ENCODE measurements at regions not wholly inside any gene's neighbourhood (a gene's known extent, or its start where the extent isn't known, plus 50 kb on each side); places are given as distances from the start of the nearest gene placed in this dataset.

DNA sequence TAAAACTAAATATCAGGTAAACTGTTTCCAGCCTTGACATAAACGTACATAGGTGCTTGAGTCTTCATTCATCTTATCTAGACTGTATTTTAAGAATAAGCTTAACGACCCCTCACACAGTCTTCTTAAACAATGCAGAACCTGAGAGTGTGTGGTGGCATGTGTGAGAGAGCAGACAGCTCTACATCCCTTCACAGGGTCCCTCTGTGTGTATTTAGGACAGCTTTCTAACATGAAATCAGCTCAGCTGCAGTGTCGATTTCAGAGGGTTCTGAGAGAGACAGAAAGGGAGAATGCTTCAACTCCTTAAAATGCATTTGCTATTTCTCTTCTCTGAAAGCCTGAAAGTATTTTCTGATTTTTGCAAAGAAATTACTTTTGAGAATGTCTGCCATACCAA lies 185.2 kb downstream of the GRB14 start:
- Mint-ChIP-seq H3K36me3 (ENCODE audit: low read depth) (no peaks in the 10 kb centered on the region), H3K4me3 (no peak overlapping the region), H3K27ac (no peak overlapping the region), H3K4me1 (peaks cover 14% of the 10 kb centered on the region), H3K9me3 (no peaks in the 10 kb centered on the region), H3K27me3 (ENCODE audit: insufficient read depth) (no peaks in the 10 kb centered on the region)
- Histone ChIP-seq H3K27me3 (ENCODE audit: control insufficient read depth, insufficient read depth, low read length, poor library complexity, severe bottlenecking) (no peaks in the 10 kb centered on the region), H3K27ac (ENCODE audit: low read depth, low read length) (no peak overlapping the region), H3K4me1 (ENCODE audit: control insufficient read depth, insufficient read depth, low read length) (peaks cover 3% of the 10 kb centered on the region), H3K9ac (ENCODE audit: extremely low read depth, low read length, poor library complexity, severe bottlenecking) (no peak overlapping the region), H3K4me3 (ENCODE audit: low read length) (no peak overlapping the region), H3K9me3 (ENCODE audit: control insufficient read depth, low read length) (no peaks in the 10 kb centered on the region), H3K36me3 (ENCODE audit: control insufficient read depth, insufficient read depth, low read length) (no peaks in the 10 kb centered on the region)
- no peak for TF ChIP-seq CTCF (conservative IDR thresholded peaks at IDR 0.05)
- 93 to 100% methylated on average over 1 to 3 of the region's 3 CpGs for WGBS, 2 experiments (ENCODE audit: insufficient coverage in 1 of 2, insufficient read length in 1 of 2)
- DNase-seq = peak; percentile 41

DNA sequence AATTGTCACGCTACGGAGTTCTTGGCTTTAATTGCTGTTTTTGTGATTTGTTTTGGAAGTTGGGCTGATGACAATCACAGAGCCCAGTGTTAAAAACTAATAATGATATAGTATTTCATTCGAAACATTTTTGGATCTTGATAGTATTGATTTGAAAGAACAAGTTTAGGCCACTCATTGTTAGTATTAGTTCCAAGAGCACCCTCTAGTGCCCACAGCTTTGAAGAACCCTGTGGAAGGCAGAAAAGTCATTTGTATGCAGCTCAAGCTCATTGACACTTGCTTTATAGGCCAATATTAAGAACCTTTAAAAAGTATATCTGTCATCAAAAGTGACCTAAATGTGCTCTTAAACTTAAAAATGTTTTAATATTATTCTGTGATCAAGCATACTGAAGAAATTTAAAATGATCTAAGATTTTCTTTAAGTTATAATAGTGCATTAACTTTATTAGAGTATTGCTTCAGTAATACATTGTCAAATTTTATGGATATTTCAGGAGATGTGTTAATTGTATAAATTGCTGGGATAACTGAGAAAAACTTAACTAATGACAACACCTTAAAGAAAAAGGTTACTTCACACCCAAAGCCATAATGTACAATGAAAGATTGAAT lies 191.0 kb downstream of the GRB14 start:
- Mint-ChIP-seq H3K9me3 (no peaks in the 10 kb centered on the region), H3K4me3 (no peak overlapping the region), H3K27ac (no peak overlapping the region), H3K36me3 (ENCODE audit: low read depth) (no peaks in the 10 kb centered on the region), H3K27me3 (ENCODE audit: insufficient read depth) (no peaks in the 10 kb centered on the region), H3K4me1 (no peaks in the 10 kb centered on the region)
- peak; percentile 78 for DNase-seq
- H3K9ac ChIP-seq (ENCODE audit: extremely low read depth, low read length, poor library complexity, severe bottlenecking) = no peak overlapping the region
- H3K27ac ChIP-seq (ENCODE audit: low read depth, low read length) = no peak overlapping the region
- peak; percentile 84 for TF ChIP-seq CTCF (conservative IDR thresholded peaks at IDR 0.05)
- H3K27me3 ChIP-seq (ENCODE audit: control insufficient read depth, insufficient read depth, low read length, poor library complexity, severe bottlenecking) = no peaks in the 10 kb centered on the region
- H3K9me3 ChIP-seq (ENCODE audit: control insufficient read depth, low read length) = no peaks in the 10 kb centered on the region
- WGBS, 2 experiments (ENCODE audit: insufficient coverage in 1 of 2, insufficient read length in 1 of 2) = 95 to 100% methylated on average over 2 to 3 of the region's 3 CpGs
- H3K4me1 ChIP-seq (ENCODE audit: control insufficient read depth, insufficient read depth, low read length) = no peaks in the 10 kb centered on the region
- H3K36me3 ChIP-seq (ENCODE audit: control insufficient read depth, insufficient read depth, low read length) = no peaks in the 10 kb centered on the region
- no peak overlapping the region for H3K4me3 ChIP-seq (ENCODE audit: low read length)

DNA sequence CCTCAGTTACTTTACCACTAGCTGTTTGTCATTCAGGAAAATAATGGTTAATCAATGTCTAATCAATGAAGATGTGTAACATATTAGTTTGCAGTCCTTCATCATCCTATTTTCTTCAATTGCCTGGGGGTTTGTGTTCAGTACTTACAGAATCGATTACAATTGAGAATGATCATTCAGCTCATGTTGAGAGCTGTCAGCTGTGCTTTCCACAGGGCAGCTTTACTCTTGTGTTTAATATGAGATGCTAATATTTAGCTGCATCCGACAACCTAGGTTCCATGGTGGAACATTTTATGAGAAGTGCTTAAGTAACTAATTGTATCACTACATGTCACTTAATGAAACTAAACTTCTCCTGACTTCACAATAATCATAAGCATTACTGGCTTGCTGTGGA lies 191.9 kb downstream of the GRB14 start:
- no peak overlapping the region for H3K4me3 Mint-ChIP-seq
- H3K27me3 ChIP-seq (ENCODE audit: control insufficient read depth, insufficient read depth, low read length, poor library complexity, severe bottlenecking) = no peaks in the 10 kb centered on the region
- no peaks in the 10 kb centered on the region for H3K27me3 Mint-ChIP-seq (ENCODE audit: insufficient read depth)
- H3K27ac Mint-ChIP-seq = no peak overlapping the region
- no peaks in the 10 kb centered on the region for H3K36me3 ChIP-seq (ENCODE audit: control insufficient read depth, insufficient read depth, low read length)
- no peaks in the 10 kb centered on the region for H3K36me3 Mint-ChIP-seq (ENCODE audit: low read depth)
- TF ChIP-seq CTCF (conservative IDR thresholded peaks at IDR 0.05) = no peak
- no peak overlapping the region for H3K4me3 ChIP-seq (ENCODE audit: low read length)
- H3K9me3 Mint-ChIP-seq = no peaks in the 10 kb centered on the region
- no peak overlapping the region for H3K9ac ChIP-seq (ENCODE audit: extremely low read depth, low read length, poor library complexity, severe bottlenecking)
- no peaks in the 10 kb centered on the region for H3K4me1 Mint-ChIP-seq
- H3K27ac ChIP-seq (ENCODE audit: low read depth, low read length) = no peak overlapping the region
- WGBS, 2 experiments (ENCODE audit: insufficient coverage in 1 of 2, insufficient read length in 1 of 2) = 69% methylated on average over 2 of the region's 2 CpGs; no CpG with 5 or more reads in 1 of the 2 experiments
- H3K4me1 ChIP-seq (ENCODE audit: control insufficient read depth, insufficient read depth, low read length) = no peaks in the 10 kb centered on the region
- DNase-seq = no peak
- no peaks in the 10 kb centered on the region for H3K9me3 ChIP-seq (ENCODE audit: control insufficient read depth, low read length)

Data from endodermal cell (in vitro differentiated cells).